GM19452 (cell line): ENCODE measurements at regions not wholly inside any gene's neighbourhood (a gene's known extent, or its start where the extent isn't known, plus 50 kb on each side); places are given as distances from the start of the nearest gene placed in this dataset.
"Not testable (repeated sequence)": the region's sequence is repeated elsewhere in the genome, so short reads cannot be mapped to it uniquely, and the experiment has no call there.

Experiments
- ATAC-seq: cut with Tn5 transposase; IDR thresholded peaks from one replicate; pipeline ENCODE4 v1.9.1; 2021; ENCODE audit not compliant: unreplicated experiment

- ATAC-seq = no peak
Measured at GRCh38 chr3:81989758-81990157, 228.3 kb upstream of the GBE1 start.

GRCh38 chr3:81989274-81989673, 227.8 kb upstream of the GBE1 start:
- ATAC-seq = no peak

- not testable (repeated sequence) for ATAC-seq
Measured at GRCh38 chr3:81987412-81987811, 226.0 kb upstream of the GBE1 start.

DNA sequence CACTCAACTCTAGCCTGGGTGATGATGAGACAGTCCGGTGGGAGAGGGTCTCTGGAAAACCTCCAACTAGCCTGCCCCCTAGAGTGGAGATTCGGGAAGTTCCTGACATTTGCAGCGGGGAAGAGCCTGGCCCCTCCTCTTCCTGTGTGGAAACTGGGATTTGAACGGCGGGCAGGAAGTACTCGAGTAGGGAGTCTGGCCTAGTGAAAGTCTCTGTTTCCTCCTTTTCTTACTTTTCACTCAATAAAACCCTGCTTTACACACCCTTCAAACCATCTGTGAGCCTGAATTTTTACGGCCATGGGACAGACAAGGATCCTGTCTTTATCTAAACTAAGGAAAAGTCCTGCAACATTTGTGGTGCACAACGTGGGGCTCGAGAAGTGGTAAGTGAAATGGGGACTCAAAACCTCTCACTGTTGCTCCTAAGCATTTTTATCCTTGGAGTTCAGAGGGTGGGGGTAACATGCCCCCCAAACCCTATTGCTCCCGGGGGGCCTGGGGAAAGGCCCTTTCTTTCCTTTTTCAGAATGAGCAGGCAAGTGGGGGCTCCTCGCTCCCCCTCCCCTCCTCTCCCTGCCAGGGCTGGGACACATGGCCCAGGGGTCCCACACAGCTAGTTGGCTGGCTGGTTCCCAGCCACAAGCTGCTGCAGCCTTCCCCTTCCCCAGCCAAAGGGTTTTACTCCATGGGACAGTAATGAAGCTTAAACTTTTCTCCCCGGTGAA, 224.7 kb upstream of the GBE1 start:
- no peak for ATAC-seq

DNA sequence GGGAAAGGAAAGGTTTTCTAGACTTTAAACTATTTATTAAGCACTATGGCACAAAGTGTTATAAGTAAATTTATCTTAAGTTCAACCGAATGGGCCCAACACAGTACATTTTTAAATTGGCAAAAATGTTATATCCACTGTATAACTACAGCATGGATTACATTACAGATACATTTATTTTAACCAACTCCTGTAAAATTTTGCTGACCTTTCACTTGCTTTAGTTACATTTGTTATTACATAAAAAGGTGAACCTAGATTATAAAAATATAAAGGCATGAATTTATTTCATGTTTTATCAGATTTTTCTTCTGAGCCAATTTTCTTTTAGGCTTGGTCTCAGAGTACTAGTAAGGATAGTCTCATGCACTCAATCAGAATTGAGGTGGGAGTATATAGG, 221.9 kb upstream of the GBE1 start:
- ATAC-seq = no peak

- no peak for ATAC-seq
Measured at GRCh38 chr3:81980596-81981494, 219.4 kb upstream of the GBE1 start.

DNA sequence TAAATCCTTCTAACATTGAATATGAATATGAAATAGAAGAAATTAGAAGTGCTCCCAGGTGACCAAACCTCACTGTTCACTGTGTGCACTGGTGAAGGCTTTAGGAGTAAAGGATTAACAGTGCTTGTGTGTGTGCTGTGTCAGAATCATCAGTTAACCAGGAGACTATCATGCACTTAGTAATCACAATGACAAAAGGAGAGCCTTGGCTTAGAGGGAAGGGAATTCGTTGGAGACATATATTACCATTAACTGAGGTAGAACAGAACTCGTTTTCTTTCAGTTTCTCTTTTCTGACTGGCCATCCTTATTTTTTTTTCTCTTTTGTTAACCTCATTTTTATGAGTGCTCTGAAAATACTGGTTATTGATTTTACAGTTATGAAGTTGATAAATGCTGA, 213.3 kb upstream of the GBE1 start:
- no peak for ATAC-seq

DNA sequence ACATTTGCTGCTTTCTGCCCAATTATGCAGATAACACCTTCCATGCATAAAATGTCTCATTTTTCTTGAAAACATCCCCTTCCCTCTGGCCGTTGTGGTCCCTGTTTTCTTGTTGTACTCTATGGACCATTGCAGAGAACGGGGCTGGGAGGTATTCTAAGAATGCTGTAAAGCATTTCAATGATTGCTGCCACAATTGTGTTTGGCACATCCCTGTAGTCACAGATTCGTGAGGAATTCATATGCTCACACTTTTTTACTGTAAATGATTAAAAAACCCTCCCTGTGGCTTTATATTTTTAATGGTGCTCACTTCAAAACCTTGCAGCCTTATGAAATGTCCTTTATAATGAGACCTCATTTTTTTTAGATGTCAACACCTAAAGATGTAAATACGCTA, 207.2 kb upstream of the GBE1 start:
- no peak for ATAC-seq

DNA sequence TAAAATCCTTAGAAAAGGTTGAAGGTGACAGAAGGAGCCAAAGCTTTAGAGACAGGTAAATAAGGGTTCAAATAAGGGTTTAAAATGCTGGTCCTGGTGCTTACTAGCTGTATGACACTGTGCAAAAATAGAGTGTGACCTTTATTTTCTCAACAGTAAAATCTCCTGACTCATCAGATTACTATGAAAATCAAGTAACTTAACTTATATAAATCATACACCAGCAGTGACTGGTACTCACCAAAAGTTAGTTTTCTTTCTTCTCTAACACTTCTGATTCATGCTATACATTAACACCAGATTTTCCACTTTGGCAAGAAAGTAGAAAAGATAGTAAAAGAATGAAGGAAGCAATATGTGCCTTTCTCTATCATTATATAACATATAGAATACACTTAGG, 205.9 kb upstream of the GBE1 start:
- no peak for ATAC-seq

- no peak for ATAC-seq
Measured at GRCh38 chr3:81965696-81966095, 204.3 kb upstream of the GBE1 start.

DNA sequence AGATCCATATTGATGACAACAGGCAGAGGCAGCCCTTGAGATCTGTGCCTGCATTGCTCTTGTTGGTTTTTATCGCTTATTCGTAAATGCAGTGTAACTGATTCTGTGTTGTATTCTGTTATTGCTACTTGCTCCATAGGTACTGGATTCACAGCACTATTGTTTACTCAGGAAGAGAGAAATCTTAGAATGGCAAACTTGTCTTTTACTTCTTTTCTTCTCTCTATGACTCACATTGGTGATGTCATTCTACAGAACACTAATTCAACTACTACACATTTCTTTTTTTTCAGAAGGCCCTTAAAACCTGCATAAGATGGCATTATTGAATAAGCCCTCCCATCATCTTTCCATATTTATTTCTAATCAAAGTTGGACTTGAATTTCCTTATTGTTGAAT, 201.0 kb upstream of the GBE1 start:
- ATAC-seq = no peak

GRCh38 chr3:81958972-81959640, 197.7 kb upstream of the GBE1 start:
- ATAC-seq = no peak

DNA sequence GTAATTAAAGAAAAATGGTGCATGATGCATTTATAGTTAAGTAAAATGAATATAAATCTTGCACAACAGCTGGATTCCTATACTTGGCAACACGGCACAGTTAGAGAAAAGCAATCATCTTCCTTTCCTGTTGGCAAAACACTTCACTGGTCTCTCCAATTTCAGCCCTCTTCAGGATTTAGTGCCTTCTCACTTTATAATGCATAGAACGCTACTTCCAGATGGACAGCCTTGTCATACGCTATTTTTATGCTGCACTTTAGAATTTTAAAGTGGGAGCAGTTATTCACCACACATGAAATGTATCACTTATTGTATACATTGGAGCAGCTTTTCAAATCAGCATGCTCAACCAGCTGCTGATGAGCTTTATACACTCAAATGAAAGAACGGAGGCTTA, 194.4 kb upstream of the GBE1 start:
- ATAC-seq = no peak

GRCh38 chr3:81953111-81953510, 191.7 kb upstream of the GBE1 start:
- no peak for ATAC-seq

GRCh38 chr3:81952141-81952540, 190.7 kb upstream of the GBE1 start:
- ATAC-seq = no peak

- no peak for ATAC-seq
Measured at GRCh38 chr3:81951636-81952035, 190.2 kb upstream of the GBE1 start.

- no peak for ATAC-seq
Measured at GRCh38 chr3:81951106-81951505, 189.7 kb upstream of the GBE1 start.

DNA sequence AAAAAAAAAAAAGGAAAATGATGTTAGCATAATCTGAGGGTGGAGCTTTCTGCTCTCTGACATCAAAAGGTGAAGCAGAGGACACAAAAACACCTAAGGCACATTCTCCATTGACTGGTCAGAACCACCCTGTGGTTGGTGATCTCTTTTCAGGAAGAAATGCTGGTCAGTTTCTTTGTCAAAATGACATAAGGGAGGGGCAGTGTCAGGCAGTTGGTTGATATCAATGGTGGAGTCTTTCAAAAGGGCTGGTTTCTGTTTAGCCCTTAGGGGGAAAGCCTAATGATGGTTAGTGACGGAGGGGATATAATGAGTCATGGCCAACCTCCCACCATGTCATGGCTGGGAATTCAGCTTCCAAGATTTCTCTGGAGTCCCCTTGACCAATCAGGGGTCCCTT, 185.9 kb upstream of the GBE1 start:
- ATAC-seq = no peak

DNA sequence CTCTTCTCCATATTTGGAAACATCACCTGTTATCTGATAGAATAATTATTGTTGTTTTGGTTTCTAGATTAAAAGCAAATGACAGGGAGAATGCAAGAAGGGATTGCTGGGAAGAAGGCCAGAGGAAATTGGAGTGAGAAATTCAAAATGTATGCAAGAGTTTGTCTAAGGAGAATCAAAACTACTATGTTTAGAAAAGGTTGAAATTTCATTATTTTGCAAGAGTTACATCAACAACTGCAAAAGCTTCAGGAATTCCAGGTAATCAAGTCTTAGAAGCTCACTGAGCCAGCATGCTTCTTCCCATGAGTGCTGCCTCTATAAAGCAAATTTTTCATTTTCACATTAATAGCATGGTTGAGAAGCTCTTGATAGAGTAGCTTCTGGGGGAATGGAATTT, 177.2 kb upstream of the GBE1 start:
- no peak for ATAC-seq

- ATAC-seq = no peak
Measured at GRCh38 chr3:81936817-81937216, 175.4 kb upstream of the GBE1 start.

GRCh38 chr3:81932681-81933080, 171.2 kb upstream of the GBE1 start:
- ATAC-seq = no peak
